Endothelial cell (in vitro differentiated cells): ENCODE measurements at regions not wholly inside any gene's neighbourhood (a gene's known extent, or its start where the extent isn't known, plus 50 kb on each side); places are given as distances from the start of the nearest gene placed in this dataset.

Source experiments
- DNase-seq: peaks from one replicate; pipeline ENCODE4 v3.0.0; 2021; ENCODE audit warnings: low spot score
- H3K27ac Mint-ChIP-seq: one replicate; pipeline ENCODE4 v1.8.0; 2021; ENCODE audit warnings: mixed read lengths, inconsistent platforms; ENCODE audit not compliant: unreplicated experiment
- H3K27me3 Mint-ChIP-seq: one replicate; pipeline ENCODE4 v1.8.0; 2021; ENCODE audit warnings: mild to moderate bottlenecking, moderate library complexity, mixed read lengths, inconsistent platforms; ENCODE audit not compliant: unreplicated experiment
- H3K36me3 Mint-ChIP-seq: one replicate; pipeline ENCODE4 v1.8.0; 2021; ENCODE audit warnings: mild to moderate bottlenecking, low read depth, mixed read lengths, inconsistent platforms; ENCODE audit not compliant: unreplicated experiment
- H3K4me1 Mint-ChIP-seq: one replicate; pipeline ENCODE4 v1.8.0; 2021; ENCODE audit warnings: mild to moderate bottlenecking, mixed read lengths, inconsistent platforms; ENCODE audit not compliant: unreplicated experiment
- H3K4me3 Mint-ChIP-seq: one replicate; pipeline ENCODE4 v1.8.0; 2021; ENCODE audit warnings: mild to moderate bottlenecking, mixed read lengths, inconsistent platforms; ENCODE audit not compliant: unreplicated experiment
- H3K9me3 Mint-ChIP-seq: one replicate; pipeline ENCODE4 v1.8.0; 2021; ENCODE audit warnings: mixed read lengths, inconsistent platforms; ENCODE audit not compliant: unreplicated experiment
- CTCF ChIP-seq: fragments of 200-600 bp; sonication (generic); IDR thresholded peaks from one replicate; pipeline ENCODE4 v1.5.0; 2021; ENCODE audit warnings: antibody characterized with exemption; ENCODE audit not compliant: unreplicated experiment

GRCh38 chr6:8159966-8160365 is 57.6 kb upstream of the EEF1E1 start:
- DNase-seq: no peak
- Mint-ChIP-seq H3K27me3 (no peaks in the 10 kb centered on the region), H3K9me3 (no peaks in the 10 kb centered on the region), H3K36me3 (no peaks in the 10 kb centered on the region), H3K4me3 (no peak overlapping the region), H3K4me1 (no peaks in the 10 kb centered on the region), H3K27ac (no peak overlapping the region)
- TF ChIP-seq CTCF: no peak

GRCh38 chr6:8157839-8158238 is 55.5 kb upstream of the EEF1E1 start:
- Mint-ChIP-seq H3K27ac (no peak overlapping the region), H3K27me3 (no peaks in the 10 kb centered on the region), H3K4me1 (no peaks in the 10 kb centered on the region), H3K9me3 (no peaks in the 10 kb centered on the region), H3K36me3 (no peaks in the 10 kb centered on the region), H3K4me3 (no peak overlapping the region)
- TF ChIP-seq CTCF: no peak
- no peak for DNase-seq

DNA sequence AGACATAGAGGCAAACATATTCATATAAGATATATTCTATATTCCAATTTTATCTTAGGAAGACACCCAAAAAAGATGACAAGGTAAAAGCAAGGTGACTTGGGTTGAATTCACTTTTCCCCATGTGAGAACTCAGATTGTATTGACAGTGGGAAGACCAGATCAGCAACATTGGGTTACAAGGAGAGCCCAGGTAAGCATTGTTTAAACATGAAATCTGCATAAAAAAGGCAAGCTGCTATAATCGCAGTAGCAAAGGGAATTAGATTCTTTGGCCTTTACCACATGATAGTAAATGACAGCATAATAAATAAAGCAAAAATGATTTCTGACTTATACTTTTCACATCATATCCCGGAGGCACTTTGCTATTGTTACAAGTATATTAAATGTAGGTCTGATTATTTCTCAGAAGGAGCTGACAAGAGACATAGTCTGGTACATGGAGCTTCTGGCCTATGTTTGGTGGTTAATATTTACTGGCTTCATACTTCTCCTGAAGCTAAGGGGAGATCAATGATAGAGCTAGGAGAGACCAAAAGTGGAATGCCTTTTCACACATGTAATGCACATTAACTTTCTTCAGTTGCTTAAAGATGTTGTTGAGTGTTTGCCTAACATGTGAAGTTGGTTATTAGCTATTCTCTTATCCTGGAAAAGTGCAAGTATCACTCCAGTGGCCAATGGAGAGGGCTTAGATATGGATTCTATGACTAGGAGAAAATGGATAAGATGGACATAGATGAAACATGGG is 53.1 kb upstream of the EEF1E1 start:
- no peak for DNase-seq
- H3K27me3 Mint-ChIP-seq: no peaks in the 10 kb centered on the region
- H3K4me3 Mint-ChIP-seq: no peak overlapping the region
- no peaks in the 10 kb centered on the region for H3K4me1 Mint-ChIP-seq
- no peak for TF ChIP-seq CTCF
- no peaks in the 10 kb centered on the region for H3K36me3 Mint-ChIP-seq
- no peaks in the 10 kb centered on the region for H3K9me3 Mint-ChIP-seq
- no peak overlapping the region for H3K27ac Mint-ChIP-seq
